GM19328 (cell line): ENCODE measurements at regions not wholly inside any gene's neighbourhood (a gene's known extent, or its start where the extent isn't known, plus 50 kb on each side); places are given as distances from the start of the nearest gene placed in this dataset.

Experiments used
- ATAC-seq: cut with Tn5 transposase; IDR thresholded peaks from one replicate; pipeline ENCODE4 v1.9.1; 2021; ENCODE audit warnings: mild to moderate bottlenecking, moderate library complexity; ENCODE audit not compliant: unreplicated experiment

DNA sequence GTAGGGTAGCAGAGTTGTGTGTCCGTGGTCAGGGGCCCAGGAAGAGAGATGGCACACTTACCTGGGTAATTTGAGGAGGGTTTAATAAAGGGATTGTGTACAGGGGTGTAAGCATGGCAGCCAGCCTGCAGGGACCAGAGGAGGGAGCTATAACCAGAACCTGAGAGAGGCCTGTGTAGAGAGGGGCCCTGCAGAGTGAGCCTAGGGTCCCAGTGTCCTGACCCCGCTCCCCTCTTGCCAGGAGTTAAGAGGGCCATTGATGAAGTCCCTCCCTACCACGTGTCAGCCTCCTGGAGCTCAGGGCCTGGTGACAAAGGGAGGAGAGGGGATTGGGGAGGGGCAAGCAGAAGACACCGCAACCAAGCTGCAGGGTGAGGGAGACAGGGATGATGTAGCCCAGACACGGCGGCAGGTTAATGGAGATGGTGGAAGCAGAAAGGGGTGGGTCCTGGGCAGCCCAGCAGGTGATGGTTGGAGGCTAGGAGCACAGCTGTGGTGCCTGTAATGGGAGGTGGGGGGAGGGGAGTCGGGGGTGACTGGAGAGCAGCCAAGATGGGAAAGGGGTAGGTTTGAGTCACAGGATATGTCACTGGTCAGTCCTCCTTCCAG is 165.4 kb upstream of the TOPAZ1 start:
- no peak for ATAC-seq

DNA sequence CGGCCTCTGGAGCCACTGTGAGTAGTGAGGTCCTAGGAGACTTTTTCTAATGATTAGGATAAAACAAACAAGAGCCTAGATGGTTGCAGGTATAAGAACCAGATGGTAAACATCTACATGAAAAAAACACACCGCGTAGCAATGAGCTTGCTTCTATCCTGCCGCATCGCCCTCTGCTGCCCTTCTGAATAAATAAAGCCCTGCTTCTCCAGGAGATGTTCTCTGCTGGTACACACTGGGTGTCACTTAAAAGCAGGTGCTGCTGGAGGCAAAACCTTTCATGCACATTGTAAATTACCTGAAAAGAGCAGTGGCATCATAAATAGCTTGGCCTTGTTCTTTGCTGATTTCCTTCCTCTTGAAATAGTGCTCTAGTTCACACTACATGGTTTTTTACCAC is 164.4 kb upstream of the TOPAZ1 start:
- no peak for ATAC-seq

DNA sequence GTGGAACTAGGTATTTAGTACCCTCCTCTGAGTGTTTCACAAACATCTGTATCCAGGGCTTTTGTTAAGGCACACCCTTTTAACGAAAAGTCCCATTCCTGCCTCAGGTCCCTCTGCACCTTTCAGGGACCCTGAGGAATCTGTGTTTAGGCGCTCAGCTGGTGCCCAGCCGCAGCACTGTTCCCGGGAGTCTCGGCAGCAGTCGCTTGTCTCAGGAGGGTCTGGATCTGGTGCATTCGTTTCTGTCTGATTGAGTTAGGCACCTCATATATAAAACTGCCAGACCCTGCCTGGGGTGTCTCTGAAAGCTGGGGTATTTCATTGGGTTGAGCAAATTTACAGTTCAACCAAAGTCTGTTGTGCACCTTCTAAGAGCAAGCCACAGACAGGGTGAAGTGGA is 162.8 kb upstream of the TOPAZ1 start:
- ATAC-seq, result no peak

DNA sequence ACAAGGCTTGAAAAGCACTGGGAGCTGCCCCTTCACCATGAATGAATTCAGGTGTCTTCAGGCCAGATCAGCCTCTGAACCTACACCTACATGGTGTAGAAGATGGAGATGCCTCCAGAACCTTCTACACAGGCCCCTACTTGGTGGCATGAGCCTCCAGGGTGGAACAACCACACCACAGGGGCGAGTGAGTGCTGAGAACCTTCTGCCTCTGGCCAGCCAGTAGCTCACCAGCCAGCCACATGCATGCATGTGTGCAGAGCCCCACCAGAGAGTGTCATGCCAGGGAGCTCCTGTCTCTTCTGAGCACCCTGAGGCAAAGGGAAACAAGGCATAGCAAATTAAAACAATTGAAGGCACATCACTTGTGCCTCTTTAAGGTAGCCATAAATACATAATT is 161.8 kb upstream of the TOPAZ1 start:
- no peak for ATAC-seq

DNA sequence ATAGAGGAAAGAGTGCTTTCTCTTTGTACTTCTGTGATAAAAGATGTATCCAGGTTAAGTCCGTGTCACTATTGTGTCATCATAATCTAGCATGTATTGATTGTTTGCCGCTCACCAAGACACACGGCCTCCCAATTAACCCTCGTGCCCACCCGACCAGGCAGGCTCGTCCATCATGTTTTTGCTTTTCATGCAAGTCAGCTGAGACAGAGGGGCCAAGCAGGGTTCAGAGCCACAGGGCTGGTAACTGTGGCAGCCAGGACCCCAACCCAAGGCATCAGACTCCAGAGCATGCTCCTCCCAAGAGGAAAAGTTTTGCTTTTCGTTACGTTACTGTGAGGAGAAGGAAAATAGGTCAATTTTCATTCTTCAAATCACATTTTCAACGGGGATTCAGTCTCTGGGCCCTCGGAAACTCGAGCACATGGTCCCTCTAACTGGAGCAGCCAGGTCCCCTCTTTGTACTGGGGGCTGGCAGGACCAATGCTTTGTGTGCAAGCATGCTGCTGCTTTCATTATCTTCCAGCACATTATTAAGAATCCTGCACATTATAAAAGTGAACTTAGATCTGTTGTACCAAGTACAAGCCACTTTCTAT is 161.1 kb upstream of the TOPAZ1 start:
- ATAC-seq, result no peak

DNA sequence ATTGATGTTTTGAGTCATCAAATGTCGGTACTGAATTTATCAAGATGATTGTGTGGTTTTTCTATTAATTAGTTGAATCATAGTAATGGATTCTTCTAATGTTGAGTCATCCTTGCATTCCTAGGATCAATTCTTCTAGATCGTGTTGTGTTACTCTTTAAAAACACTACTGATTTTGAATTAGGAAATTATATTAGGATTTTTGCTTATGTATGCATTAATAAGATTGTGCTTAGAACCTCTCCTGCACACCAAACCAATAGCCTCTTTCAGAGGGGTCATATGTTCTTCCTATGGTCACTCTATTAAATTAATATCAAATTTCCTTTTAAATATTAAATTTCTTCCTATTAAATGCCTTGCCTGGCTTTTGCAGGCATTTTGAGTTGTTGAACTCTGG is 151.7 kb upstream of the TOPAZ1 start:
- no peak for ATAC-seq

DNA sequence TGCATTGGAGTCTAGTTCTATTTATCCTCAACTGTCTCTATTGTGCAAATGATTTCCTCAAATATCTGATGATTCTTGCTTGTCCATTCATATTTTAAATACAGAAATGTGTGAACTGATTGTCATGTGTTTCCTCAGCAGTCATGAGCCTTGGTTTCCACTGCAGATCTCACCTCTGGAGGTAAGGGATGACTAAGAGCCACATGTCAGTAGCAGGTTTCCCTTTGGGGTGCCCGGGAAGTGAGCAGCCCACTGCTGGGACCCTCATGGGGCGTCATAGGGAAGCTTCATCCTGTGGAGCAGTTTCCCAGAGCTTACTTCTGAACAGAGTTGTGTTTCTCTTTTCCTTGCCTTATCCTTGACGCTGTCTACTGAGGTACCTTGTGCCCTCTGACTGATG is 149.2 kb upstream of the TOPAZ1 start:
- ATAC-seq, result no peak

DNA sequence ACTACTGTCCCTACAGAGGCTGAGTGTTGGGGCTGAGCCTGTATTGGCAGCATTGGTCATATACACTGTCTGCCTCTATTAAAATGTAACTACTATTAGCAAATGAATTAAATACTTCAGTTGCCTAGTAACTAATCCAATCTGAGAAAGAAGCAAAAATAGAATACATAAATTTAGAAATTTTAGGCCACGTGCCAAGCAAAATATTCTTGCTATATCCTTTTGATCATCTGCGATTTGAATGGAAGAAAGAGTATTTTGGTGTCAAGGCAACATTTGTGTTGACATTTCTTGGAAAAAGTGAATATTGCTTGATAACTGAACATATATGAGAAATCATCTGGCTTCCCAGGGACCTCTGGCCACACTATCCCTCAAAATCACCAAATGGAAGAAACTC is 148.2 kb upstream of the TOPAZ1 start:
- no peak for ATAC-seq

DNA sequence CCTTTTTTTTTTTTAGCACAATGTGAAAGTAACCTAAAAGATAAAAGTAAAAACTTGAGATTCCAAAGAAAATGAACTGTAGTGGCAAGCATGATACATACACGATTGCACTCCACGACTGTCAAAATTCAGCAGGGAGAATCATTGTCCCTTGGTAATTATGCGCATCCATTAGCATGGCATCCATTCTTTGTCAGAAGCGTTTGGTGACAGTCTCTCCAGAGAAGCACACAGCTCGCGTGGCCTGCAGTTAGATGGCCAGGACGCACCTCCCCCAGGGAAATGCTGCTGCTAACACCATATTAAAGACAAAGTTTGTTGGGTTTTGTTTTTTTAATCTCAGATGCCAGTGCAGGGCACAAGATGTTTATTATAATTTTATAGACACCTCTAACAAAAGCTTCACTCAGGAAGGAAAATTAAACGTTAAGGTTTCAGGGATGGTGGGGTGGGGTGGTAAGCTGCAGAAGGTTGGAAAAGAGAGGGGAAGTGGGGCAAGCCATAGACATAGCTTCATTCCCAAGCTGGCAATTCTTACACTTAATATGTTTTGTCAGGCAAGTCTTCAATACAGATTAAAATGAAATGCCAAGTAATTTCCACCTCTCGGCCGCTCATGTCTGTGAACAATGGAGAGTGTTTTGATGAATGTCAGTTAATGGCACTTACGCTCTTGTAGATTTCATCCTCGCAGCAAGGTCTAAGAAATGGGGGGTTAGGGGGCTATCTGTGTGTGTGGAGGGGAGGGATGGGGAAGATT is 142.8 kb upstream of the TOPAZ1 start:
- no peak for ATAC-seq

DNA sequence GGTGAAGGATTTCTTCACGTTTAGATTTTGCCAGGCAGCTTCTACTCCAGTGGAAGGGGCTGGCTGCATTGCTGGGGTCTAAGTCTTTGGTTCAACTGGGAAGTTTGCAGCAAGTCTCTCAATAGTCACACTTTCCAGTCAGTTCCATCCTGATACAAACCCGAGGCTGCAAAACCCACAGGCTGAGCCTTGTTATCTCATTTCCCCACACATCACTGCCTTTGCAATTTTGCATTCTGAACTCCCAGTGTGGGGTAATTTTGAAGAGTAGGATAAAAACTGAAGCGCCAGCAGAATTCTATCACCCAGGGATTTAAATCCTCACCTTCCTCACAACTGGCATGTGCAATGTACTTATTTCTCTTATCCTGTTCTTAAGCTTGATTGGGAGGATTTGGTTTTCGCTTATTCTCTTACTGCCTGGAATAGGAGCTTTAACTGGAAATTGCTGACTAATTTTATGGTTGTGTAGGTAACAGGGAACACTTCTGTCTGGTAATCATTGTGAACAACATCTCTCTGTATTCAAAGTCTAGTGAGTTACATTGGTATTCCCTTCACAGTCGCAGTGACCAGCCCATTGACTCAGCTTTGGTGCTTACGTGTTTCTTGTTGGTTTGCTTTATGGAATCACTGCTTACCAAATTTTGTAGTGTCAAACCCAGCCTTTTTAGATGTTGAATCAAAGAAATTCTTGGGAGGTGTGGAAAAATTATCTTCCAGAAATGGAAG is 142.0 kb upstream of the TOPAZ1 start:
- no peak for ATAC-seq

DNA sequence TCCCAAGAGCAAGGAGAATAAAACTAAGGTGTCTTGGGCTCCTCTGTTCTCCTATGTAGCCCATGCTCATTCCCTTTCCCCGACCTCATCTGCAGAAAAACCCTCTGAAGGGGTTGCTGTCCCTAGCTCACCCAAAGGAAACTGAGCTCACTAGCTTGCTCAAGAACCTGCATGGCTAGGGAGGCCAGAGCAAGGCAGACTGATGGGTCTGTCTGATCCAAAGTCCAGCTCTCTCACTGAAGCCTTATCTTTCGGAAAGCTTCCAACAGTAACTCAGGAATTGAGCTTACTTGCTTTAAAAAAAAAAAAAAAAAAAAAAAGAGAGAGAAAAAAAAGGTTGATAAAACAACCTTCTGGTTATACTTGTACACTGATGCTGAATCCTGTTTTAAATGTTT is 141.4 kb upstream of the TOPAZ1 start:
- ATAC-seq, result no peak

DNA sequence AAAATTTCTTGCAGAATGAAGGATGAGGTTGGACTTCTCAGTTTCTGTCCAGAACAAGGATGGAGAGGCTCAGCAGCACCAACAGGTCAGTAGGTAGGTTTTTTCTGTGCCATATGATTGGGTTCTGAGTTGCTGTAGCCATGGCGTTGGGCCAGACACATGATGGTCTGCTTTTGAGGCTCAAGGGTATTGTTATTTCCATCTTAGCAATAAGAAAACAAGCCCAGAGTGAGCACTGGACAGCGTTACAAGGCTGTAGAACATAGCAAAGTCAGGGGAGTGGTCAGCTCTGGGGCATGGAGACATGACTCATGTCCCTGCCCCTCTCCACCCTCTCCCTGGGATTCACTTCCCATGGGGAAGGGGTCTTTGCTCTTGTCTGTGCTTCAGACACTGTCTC is 137.6 kb upstream of the TOPAZ1 start:
- no peak for ATAC-seq

DNA sequence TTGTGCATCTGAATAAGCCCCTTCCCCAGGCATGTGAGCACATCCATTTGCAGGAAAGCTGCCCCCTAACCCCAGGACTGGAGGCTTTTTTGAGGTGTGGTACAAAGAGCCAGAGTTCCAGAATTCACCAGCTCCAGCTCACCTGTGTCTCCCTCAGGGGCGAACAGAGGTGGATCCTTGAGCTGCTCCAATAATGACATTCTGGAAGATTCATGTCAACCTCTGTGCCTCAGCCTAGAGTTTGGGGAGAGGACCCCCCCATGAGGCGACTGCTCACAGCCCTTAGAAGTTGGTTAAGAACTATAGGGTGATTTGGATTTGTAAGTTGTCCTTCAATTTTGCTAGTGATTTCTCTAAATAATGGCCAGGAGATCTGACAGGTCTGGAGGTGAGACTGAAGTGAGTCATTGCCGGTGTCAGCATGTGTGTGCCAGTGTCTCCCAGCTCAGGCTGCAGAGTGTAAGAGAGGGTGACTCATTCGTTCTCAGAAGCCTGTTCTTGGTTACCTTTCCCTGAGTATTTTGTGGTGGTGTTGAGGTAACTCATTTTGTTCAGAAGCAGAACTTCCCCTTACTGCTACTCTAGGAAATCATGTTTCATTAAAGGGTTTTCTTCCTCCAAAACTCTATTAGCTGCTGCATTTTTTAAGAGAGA is 136.9 kb upstream of the TOPAZ1 start:
- peak; percentile 69 for ATAC-seq

DNA sequence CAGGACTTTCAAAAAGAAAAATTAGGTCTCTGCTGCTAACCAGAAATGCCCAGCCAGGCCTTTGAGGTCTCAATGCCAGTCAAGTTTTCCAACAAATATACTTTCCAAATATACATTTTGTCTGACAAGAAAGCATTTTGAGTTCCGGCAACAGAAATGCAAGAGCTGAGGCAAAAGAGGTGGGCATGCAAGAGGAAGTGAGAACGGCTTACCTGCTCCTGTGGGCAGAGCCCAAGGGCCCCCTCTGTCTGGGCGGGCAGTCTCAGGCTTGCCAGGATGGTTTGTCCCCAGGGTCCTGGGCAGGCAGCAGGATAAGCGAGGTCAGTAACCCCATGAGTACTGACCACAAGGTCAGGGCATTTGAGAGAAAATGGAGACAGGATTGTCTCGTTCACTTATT is 136.1 kb upstream of the TOPAZ1 start:
- ATAC-seq, result no peak

DNA sequence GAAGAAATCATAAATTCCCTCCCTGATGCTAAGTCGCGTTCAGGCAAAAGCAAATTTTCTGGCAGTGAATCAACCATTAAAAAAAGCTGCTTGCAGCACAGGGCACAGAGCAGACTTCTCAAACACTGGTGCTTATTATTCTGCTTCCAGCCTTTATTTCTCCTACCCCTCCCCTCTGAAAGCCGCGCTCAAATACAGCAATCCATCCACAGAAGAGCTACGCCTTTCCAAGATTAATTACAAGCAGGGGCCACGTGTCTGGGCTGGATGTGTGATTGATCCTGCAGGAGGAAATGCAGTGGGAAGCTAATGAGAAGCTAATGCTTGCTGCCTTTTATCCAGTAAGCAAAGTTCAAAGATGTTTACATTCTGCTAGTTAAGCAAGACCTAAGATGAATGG is 134.9 kb upstream of the TOPAZ1 start:
- no peak for ATAC-seq

DNA sequence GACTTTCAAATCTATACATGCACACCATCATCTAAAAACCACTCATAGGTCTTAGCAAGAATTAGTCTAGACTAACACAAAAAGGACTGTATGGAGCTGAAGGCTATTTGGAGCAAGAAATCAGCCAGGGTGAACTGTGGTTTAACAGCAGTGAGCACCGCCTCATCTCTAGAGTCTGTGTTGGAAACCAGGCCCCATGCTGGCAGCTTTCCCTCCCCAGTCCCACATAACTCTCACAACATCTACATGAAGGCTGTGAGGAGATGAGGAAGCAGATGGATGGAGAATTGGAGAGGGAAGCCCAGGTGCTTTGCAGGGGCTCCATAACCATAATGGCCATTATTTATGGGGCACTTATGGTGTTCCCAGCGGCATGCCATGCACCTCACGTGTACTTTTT is 133.2 kb upstream of the TOPAZ1 start:
- no peak for ATAC-seq

DNA sequence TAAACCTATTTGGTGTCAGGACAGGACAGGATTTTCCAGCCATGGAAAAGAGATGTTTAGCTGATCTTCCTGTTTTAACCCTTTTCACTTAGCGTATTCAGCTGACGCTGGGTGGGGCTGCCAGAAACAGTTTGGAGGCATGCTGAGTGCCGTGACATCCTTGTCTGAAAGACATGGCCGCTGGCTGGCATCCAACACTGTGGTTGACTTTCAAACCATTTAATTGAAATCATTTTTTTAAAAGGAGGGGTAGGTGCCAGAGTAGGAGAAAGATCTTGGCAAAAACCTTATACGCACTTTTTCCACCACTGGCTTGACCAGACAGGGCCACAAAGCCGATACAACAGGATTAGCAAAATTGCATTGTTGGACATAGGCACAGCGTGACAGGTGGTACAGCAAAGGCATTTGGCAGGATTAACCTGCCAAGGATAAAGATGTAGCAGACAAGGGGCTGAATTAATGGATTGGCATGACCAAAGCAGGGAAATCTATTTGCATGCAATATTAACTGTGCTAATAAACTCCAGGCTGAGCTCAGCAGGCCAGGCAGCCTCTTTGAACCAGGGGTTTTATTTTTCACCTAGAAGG is 131.8 kb upstream of the TOPAZ1 start:
- no peak for ATAC-seq

DNA sequence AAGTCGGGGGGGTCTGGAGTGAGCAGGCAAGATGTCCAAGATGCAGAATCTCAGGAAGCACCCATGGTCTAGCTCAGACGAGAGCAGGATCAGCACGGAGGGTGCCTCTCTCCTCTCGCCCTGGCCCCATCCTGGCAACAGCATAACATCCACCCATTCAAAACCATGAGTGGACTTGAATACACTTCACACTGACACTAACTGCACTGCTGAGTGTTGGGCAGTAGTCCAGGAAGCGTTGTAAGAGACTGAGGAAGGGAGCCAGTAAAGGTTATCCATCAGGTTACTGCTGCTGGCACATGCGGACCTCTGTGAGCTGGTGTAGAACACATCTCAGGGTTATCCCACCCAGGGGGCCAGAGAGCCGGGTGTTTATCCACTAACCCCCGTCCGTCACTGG is 131.0 kb upstream of the TOPAZ1 start:
- no peak for ATAC-seq

DNA sequence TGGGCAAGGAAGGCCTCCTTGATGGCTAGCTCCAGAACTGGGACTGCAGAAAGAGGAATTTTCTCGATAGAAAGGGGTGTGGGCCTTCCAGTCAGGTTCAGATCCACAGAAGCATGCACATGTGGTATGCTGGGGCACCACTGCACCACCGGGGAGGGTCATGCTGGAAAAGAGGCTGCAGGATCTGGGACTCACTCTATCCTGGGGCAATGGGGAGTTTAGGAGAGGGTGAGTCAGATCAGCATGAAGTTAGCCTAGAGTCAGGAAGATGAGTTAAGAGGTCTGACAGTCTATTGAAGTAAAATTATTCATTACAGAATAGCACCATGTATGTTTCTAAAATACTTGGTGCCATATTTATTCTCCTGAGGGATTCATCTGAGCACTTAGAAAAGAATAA is 130.2 kb upstream of the TOPAZ1 start:
- no peak for ATAC-seq

DNA sequence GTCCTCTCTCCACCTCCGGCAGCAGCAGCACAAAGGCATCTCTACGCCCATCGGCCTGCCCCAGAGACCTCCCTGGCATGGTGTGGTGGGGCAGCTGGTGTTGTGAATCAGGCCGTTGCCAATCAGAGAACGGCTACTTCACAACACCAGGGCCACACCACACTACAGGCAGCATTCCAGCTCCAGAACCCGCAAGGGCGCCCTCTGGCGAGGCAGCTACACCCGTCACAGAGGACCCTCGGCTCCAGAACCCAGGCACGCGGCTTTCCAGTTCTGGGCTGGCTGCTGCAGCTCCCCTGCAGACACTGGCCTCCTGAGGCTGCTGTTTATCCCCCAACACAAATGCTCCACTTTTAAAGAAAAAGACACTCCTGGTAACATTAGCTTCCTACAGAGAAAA is 127.5 kb upstream of the TOPAZ1 start:
- ATAC-seq, result no peak

DNA sequence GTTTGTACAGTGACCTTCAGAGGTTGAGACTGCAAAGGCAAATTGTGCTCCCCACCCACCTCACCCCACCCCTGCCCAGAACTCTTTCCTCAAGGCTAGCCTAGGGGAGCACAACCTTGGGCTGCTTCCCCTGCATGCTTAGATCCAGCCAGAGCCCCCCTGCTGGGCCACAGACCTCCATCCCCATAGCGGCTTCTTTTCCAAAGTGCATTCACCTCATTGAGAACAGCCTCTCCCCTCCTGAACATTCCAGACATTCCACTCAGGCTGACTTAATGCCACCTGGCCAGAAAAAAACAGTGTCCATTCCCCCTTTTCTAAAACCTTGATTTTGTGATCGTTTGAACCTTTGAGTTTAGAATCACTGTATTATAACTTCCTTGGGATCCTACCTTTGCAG is 124.4 kb upstream of the TOPAZ1 start:
- ATAC-seq, result no peak
